Suprapubic skin (tissue), 4 donors: ENCODE measurements at regions not wholly inside any gene's neighbourhood (a gene's known extent, or its start where the extent isn't known, plus 50 kb on each side); places are given as distances from the start of the nearest gene placed in this dataset.

Source experiments
- DNase-seq, 2 donors: peaks; one replicate each; pipeline ENCODE4 v3.0.0-alpha.2; 2019; ENCODE audit warnings: low spot score in 2 of 2
- H3K27ac ChIP-seq: fragments of 200-600 bp; sonication (generic); one replicate; pipeline ENCODE4 v1.5.1; 2019
- H3K27me3 ChIP-seq: fragments of 200-600 bp; sonication (generic); one replicate; pipeline ENCODE4 v1.5.1; 2019
- H3K36me3 ChIP-seq: fragments of 200-600 bp; sonication (generic); one replicate; pipeline ENCODE4 v1.5.1; 2019
- H3K4me1 ChIP-seq: fragments of 200-600 bp; sonication (generic); one replicate; pipeline ENCODE4 v1.5.1; 2019
- H3K4me3 ChIP-seq: fragments of 200-600 bp; sonication (generic); one replicate; pipeline ENCODE4 v1.5.1; 2019; ENCODE audit warnings: mild to moderate bottlenecking
- H3K9me3 ChIP-seq: fragments of 200-600 bp; sonication (generic); one replicate; pipeline ENCODE4 v1.5.1; 2019
- EP300 ChIP-seq: sonication (generic); formaldehyde crosslinking; IDR thresholded peaks from one replicate; pipeline ENCODE4 v1.6.1; 2017; ENCODE audit warnings: antibody characterized with exemption
- POLR2A ChIP-seq, 2 donors: fragments of 450-650 bp; IDR thresholded peaks; one replicate each; pipeline ENCODE4 v1.6.1; 2017; ENCODE audit warnings: antibody characterized with exemption in 2 of 2, mild to moderate bottlenecking in 2 of 2, moderate library complexity in 2 of 2
- POLR2AphosphoS5 ChIP-seq, 3 donors: sonication (generic); formaldehyde crosslinking; IDR thresholded peaks; one replicate each; pipeline ENCODE4 v1.6.1; 2017; ENCODE audit warnings: antibody characterized with exemption in 3 of 3
- WGBS: methylation state at CpG from one replicate; pipeline ENCODE4 v1.1.5; 2018; 5-methylcytosine and 5-hydroxymethylcytosine counted together
- TF ChIP-seq, protein P1 (sequence below), 2 donors: fragments of 200-600 bp in 1 of 2; fragments of 450-650 bp in 1 of 2; sonication (generic) in 1 of 2; IDR thresholded peaks; one replicate each; pipeline ENCODE4 v1.5.1; 2016 to 2019; ENCODE audit warnings: antibody characterized with exemption in 2 of 2, mild to moderate bottlenecking in 1 of 2, moderate library complexity in 1 of 2

DNA sequence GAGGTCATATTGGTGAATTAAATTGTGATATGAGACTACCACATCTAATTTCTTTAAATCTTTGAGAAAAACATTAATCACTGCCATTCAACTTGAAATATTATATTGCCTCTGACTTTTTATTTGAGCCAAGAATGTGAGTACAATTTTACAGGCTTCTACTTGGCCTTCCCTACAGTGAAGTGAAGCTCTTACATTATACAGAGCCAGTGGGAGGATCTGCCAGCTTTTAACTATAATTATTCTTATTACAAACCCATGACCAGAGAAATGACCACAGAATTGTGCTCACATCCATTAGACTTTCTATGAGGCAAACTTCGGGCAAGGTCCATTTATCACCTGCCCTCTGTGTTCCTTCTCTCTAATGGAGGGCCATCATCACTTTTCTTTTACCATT lies 114.2 kb downstream of the RERGL start:
- H3K4me1 ChIP-seq, result no peaks in the 10 kb centered on the region
- no peaks in the 10 kb centered on the region for H3K36me3 ChIP-seq
- 92% methylated on average over 1 of the region's 1 CpG for WGBS
- H3K27ac ChIP-seq, result no peak overlapping the region
- DNase-seq, result no peak
- no peaks in the 10 kb centered on the region for H3K27me3 ChIP-seq
- H3K9me3 ChIP-seq, result no peaks in the 10 kb centered on the region
- H3K4me3 ChIP-seq, result no peak overlapping the region
- no peak for TF ChIP-seq POLR2AphosphoS5 (IDR thresholded peaks at IDR 0.05)
- TF ChIP-seq POLR2A (IDR thresholded peaks at IDR 0.05), result no peak
- TF ChIP-seq EP300, result no peak
- TF ChIP-seq, protein P1, sequence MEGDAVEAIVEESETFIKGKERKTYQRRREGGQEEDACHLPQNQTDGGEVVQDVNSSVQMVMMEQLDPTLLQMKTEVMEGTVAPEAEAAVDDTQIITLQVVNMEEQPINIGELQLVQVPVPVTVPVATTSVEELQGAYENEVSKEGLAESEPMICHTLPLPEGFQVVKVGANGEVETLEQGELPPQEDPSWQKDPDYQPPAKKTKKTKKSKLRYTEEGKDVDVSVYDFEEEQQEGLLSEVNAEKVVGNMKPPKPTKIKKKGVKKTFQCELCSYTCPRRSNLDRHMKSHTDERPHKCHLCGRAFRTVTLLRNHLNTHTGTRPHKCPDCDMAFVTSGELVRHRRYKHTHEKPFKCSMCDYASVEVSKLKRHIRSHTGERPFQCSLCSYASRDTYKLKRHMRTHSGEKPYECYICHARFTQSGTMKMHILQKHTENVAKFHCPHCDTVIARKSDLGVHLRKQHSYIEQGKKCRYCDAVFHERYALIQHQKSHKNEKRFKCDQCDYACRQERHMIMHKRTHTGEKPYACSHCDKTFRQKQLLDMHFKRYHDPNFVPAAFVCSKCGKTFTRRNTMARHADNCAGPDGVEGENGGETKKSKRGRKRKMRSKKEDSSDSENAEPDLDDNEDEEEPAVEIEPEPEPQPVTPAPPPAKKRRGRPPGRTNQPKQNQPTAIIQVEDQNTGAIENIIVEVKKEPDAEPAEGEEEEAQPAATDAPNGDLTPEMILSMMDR (IDR thresholded peaks at IDR 0.05), result no peak

DNA sequence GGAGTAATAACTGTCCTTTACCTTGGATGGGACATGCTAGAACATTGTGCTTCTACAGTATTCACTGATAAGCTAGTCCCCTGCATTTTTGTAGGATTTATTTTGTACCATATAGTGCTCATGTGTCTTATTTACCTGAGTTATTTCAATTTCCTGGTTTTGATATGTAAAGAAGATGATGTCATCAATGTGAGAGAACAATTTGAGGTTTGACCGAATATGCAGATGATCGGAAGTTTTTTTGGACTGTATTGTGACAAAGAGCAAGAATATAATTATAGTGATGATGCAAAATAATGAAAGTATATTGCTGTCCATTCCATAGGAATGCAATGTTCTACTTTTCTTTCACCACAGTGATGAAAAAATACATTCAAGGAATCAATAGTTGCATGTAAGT lies 114.8 kb downstream of the RERGL start:
- H3K4me3 ChIP-seq, result no peak overlapping the region
- no peak for DNase-seq
- 98% methylated on average over 2 of the region's 2 CpGs for WGBS
- no peaks in the 10 kb centered on the region for H3K27me3 ChIP-seq
- no peaks in the 10 kb centered on the region for H3K4me1 ChIP-seq
- no peak overlapping the region for H3K27ac ChIP-seq
- H3K36me3 ChIP-seq, result no peaks in the 10 kb centered on the region
- TF ChIP-seq, protein P1 (IDR thresholded peaks at IDR 0.05), result no peak
- TF ChIP-seq POLR2AphosphoS5 (IDR thresholded peaks at IDR 0.05), result no peak
- TF ChIP-seq EP300, result no peak
- no peak for TF ChIP-seq POLR2A (IDR thresholded peaks at IDR 0.05)
- H3K9me3 ChIP-seq, result no peaks in the 10 kb centered on the region

DNA sequence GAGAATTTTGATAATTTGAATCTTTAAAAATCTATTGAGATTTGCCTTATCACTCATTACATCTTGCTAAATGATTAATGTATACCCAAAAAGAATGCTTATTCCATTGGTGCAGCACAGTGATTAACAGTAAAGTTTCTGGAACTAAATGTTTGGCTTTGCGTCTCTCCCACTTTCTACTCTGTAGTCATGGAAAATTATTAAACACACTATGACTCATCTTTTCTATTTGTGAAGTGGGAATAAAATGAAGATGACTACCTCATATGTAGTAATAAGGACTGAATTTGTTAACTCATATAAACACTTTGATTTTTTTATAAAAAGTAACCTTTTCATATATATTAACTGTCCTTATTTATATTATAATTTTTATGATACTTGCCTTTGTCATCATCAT lies 118.1 kb downstream of the RERGL start:
- DNase-seq, result no peak
- no peaks in the 10 kb centered on the region for H3K36me3 ChIP-seq
- H3K27ac ChIP-seq, result no peak overlapping the region
- peaks cover 1% of the 10 kb centered on the region for H3K9me3 ChIP-seq
- no peaks in the 10 kb centered on the region for H3K27me3 ChIP-seq
- no peaks in the 10 kb centered on the region for H3K4me1 ChIP-seq
- no peak for TF ChIP-seq POLR2AphosphoS5 (IDR thresholded peaks at IDR 0.05)
- TF ChIP-seq, protein P1 (IDR thresholded peaks at IDR 0.05), result no peak
- TF ChIP-seq EP300, result no peak
- no peak for TF ChIP-seq POLR2A (IDR thresholded peaks at IDR 0.05)
- H3K4me3 ChIP-seq, result no peak overlapping the region
- WGBS, result 82% methylated on average over 1 of the region's 1 CpG

DNA sequence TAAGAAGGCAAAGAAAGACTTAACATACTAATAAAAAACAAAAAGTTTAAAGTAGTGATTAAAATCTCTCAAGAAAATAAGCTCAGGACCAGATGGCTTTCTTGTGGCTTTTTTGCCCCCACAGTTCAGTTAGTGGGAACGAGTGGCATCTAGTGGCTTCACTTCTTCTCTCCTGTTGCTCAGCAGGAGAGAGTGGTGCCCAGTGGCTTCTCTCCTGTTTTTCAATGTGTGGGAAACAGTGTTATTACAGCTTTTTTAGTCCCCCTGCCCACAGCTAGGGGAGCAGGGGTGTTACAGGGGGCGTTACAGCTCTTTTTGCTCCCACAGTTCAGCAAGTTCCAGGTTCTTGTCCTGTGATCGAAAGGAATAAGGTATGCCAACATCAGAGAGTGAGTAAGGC lies 135.2 kb downstream of the RERGL start:
- DNase-seq, result no peak
- Histone ChIP-seq H3K9me3 (no peaks in the 10 kb centered on the region), H3K36me3 (no peaks in the 10 kb centered on the region), H3K27ac (no peak overlapping the region), H3K4me3 (no peak overlapping the region), H3K27me3 (no peaks in the 10 kb centered on the region), H3K4me1 (no peaks in the 10 kb centered on the region)
- 64% methylated on average over 3 of the region's 3 CpGs for WGBS
- TF ChIP-seq, protein P1 (IDR thresholded peaks at IDR 0.05), result no peak
- TF ChIP-seq EP300 (no peak), POLR2AphosphoS5 (IDR thresholded peaks at IDR 0.05) (no peak), POLR2A (IDR thresholded peaks at IDR 0.05) (no peak)

DNA sequence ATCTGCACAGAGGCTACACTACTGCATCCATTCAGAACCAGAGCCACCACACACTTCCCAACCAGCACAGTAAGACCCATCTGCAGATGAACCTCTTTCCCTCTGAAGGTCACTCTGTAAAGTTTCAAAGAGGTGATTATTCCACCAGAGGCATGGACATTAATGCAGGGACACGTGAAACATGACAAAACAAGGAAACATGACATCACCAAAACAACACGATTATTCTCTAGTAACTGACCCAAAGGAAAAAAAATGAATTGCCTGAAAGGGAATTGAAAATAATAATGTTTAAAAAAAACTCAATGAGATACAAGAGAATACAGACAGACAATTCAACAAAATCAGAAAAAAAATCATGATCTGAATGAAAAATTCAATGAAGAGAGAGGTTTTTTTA lies 139.1 kb downstream of the RERGL start:
- Histone ChIP-seq H3K36me3 (no peaks in the 10 kb centered on the region), H3K9me3 (peaks cover 2% of the 10 kb centered on the region), H3K27me3 (no peaks in the 10 kb centered on the region), H3K4me3 (no peak overlapping the region), H3K4me1 (no peaks in the 10 kb centered on the region), H3K27ac (no peak overlapping the region)
- TF ChIP-seq, protein P1 (IDR thresholded peaks at IDR 0.05), result no peak
- TF ChIP-seq EP300 (no peak), POLR2AphosphoS5 (IDR thresholded peaks at IDR 0.05) (no peak), POLR2A (IDR thresholded peaks at IDR 0.05) (no peak)
- DNase-seq, result no peak
- 67% methylated on average over 2 of the region's 2 CpGs for WGBS
